Esophagus mucosa (tissue), 1 donor: ENCODE measurements at regions not wholly inside any gene's neighbourhood (a gene's known extent, or its start where the extent isn't known, plus 50 kb on each side); places are given as distances from the start of the nearest gene placed in this dataset.
"Not testable (repeated sequence)": the region's sequence is repeated elsewhere in the genome, so short reads cannot be mapped to it uniquely, and the experiment has no call there.

Source experiments
- ATAC-seq: fragments of 200-7000 bp; cut with Tn5 transposase; one replicate; pipeline ENCODE4 v1.9.1; 2020
- donor health status: DM: yes; HTN: yes; CAD: no.

- ATAC-seq, result no peak
These were observed 204.6 kb upstream of the TSC22D1 start for GRCh38 chr13:44780591-44781280.

GRCh38 chr13:44778761-44779484 lies 202.8 kb upstream of the TSC22D1 start:
- ATAC-seq, result no peak

GRCh38 chr13:44775290-44775689 lies 199.2 kb upstream of the TSC22D1 start:
- ATAC-seq, result not testable (repeated sequence)

- no peak for ATAC-seq
These were observed 194.8 kb upstream of the TSC22D1 start for GRCh38 chr13:44770951-44771350.

- ATAC-seq, result no peak
These were observed 193.6 kb upstream of the TSC22D1 start for GRCh38 chr13:44769686-44770085.

GRCh38 chr13:44768775-44769581 lies 192.8 kb upstream of the TSC22D1 start:
- ATAC-seq, result no peak

GRCh38 chr13:44768239-44768638 lies 192.1 kb upstream of the TSC22D1 start:
- ATAC-seq, result no peak

- no peak for ATAC-seq
These were observed 188.9 kb upstream of the TSC22D1 start for GRCh38 chr13:44765001-44765471.

GRCh38 chr13:44764302-44764692 lies 188.2 kb upstream of the TSC22D1 start:
- ATAC-seq, result no peak

- ATAC-seq, result peak; percentile 30
These were observed 187.6 kb upstream of the TSC22D1 start for GRCh38 chr13:44763615-44764301.

- peak; percentile 14 for ATAC-seq
These were observed 186.8 kb upstream of the TSC22D1 start for GRCh38 chr13:44762911-44763310.

GRCh38 chr13:44760434-44760833 lies 184.3 kb upstream of the TSC22D1 start:
- peak; percentile 27 for ATAC-seq

- peak; percentile 67 for ATAC-seq
These were observed 183.5 kb upstream of the TSC22D1 start for GRCh38 chr13:44759384-44760360.

GRCh38 chr13:44758630-44759383 lies 182.7 kb upstream of the TSC22D1 start:
- peak; percentile 93 for ATAC-seq

- ATAC-seq, result no peak
These were observed 181.5 kb upstream of the TSC22D1 start for GRCh38 chr13:44757671-44758070.

GRCh38 chr13:44756276-44756810 lies 180.2 kb upstream of the TSC22D1 start:
- ATAC-seq, result no peak

- no peak for ATAC-seq
These were observed 179.7 kb upstream of the TSC22D1 start for GRCh38 chr13:44755872-44756271.

- ATAC-seq, result no peak
These were observed 176.0 kb upstream of the TSC22D1 start for GRCh38 chr13:44752164-44752563.

- no peak for ATAC-seq
These were observed 174.5 kb upstream of the TSC22D1 start for GRCh38 chr13:44750630-44751029.

GRCh38 chr13:44749906-44750305 lies 173.8 kb upstream of the TSC22D1 start:
- ATAC-seq, result no peak
